Esophagus squamous epithelium (tissue), 4 donors: ENCODE measurements at regions not wholly inside any gene's neighbourhood (a gene's known extent, or its start where the extent isn't known, plus 50 kb on each side); places are given as distances from the start of the nearest gene placed in this dataset.

Experiments
- POLR2A ChIP-seq, 4 donors: fragments of 450-650 bp; IDR thresholded peaks; one replicate each; pipeline ENCODE4 v1.6.1; 2017; ENCODE audit warnings: antibody characterized with exemption in 4 of 4, mild to moderate bottlenecking in 4 of 4, moderate library complexity in 3 of 4
- TF ChIP-seq, protein P1 (sequence below), 6 experiments: fragments of 450-650 bp in 4 of 6; fragments of 200-600 bp in 2 of 6; sonication (generic) in 2 of 6; IDR thresholded peaks; one replicate each; pipeline ENCODE4 v1.5.1; 2016 to 2019; ENCODE audit warnings: antibody characterized with exemption in 6 of 6, mild to moderate bottlenecking in 4 of 6, moderate library complexity in 4 of 6

- TF ChIP-seq, protein P1, sequence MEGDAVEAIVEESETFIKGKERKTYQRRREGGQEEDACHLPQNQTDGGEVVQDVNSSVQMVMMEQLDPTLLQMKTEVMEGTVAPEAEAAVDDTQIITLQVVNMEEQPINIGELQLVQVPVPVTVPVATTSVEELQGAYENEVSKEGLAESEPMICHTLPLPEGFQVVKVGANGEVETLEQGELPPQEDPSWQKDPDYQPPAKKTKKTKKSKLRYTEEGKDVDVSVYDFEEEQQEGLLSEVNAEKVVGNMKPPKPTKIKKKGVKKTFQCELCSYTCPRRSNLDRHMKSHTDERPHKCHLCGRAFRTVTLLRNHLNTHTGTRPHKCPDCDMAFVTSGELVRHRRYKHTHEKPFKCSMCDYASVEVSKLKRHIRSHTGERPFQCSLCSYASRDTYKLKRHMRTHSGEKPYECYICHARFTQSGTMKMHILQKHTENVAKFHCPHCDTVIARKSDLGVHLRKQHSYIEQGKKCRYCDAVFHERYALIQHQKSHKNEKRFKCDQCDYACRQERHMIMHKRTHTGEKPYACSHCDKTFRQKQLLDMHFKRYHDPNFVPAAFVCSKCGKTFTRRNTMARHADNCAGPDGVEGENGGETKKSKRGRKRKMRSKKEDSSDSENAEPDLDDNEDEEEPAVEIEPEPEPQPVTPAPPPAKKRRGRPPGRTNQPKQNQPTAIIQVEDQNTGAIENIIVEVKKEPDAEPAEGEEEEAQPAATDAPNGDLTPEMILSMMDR (IDR thresholded peaks at IDR 0.05): no peak
- TF ChIP-seq POLR2A (IDR thresholded peaks at IDR 0.05): no peak
These were observed 118.1 kb upstream of the SEM1 start for GRCh38 chr7:96827701-96828100.
